ENCODE measurements at regions not wholly inside any gene's neighbourhood (a gene's known extent, or its start where the extent isn't known, plus 50 kb on each side); places are given as distances from the start of the nearest gene placed in this dataset.

GRCh38 chr11:45578316-45578715, 87.1 kb downstream of the CHST1 start:
- no CpG with 5 or more reads among the region's 3 CpGs for WGBS, 2 donors (ENCODE audit: extremely low coverage in 2 of 2, insufficient read length in 2 of 2, insufficient replicate concordance in 1 of 2)
- H2AFZ ChIP-seq (ENCODE audit: low read length) = no peak overlapping the region
- no peak overlapping the region for H3K4ac ChIP-seq (ENCODE audit: low read length)
- no peak overlapping the region for H3K9ac ChIP-seq (ENCODE audit: low read depth, low read length, poor library complexity)
- no peak overlapping the region for H3K14ac ChIP-seq (ENCODE audit: low read length)
- DNase-seq (ENCODE audit: low spot score) = no peak
- H3K18ac ChIP-seq (ENCODE audit: low read length) = no peak overlapping the region
- no peak overlapping the region for H2BK15ac ChIP-seq (ENCODE audit: low read length)
- H3K36me3 ChIP-seq (replicated peaks in 1 of 2; ENCODE audit: control insufficient read depth in 2 of 2, insufficient read depth in 2 of 2, low read length in 2 of 2) = no peaks in the 10 kb centered on the region
- no peak overlapping the region for H3K4me3 ChIP-seq (ENCODE audit: low read length in 2 of 2)
- H3K79me1 ChIP-seq (ENCODE audit: low read depth, low read length) = no peaks in the 10 kb centered on the region
- no peak overlapping the region for H2BK5ac ChIP-seq (ENCODE audit: low read length)
- H2AK5ac ChIP-seq (ENCODE audit: low read depth, low read length) = no peak overlapping the region
- no peak overlapping the region for H3K4me2 ChIP-seq (ENCODE audit: insufficient read depth, low read length, poor library complexity, severe bottlenecking)
- H2BK120ac ChIP-seq (ENCODE audit: low read depth, low read length) = no peak overlapping the region
- H4K8ac ChIP-seq (ENCODE audit: low read depth, low read length) = no peak overlapping the region
- no peaks in the 10 kb centered on the region for H3K9me3 ChIP-seq (replicated peaks in 1 of 2; ENCODE audit: control insufficient read depth in 2 of 2, insufficient read depth in 1 of 2, low read depth in 1 of 2, low read length in 2 of 2)
- no peak overlapping the region for H4K91ac ChIP-seq (ENCODE audit: low read depth, low read length, poor library complexity)
- H3K27ac ChIP-seq (replicated peaks; ENCODE audit: low read length) = no peak overlapping the region
- no peak overlapping the region for H2BK12ac ChIP-seq (ENCODE audit: low read length)
- H3K27me3 ChIP-seq (ENCODE audit: control insufficient read depth in 3 of 3, insufficient read depth in 3 of 3, low read depth in 1 of 3, low read length in 3 of 3) = no peaks in the 10 kb centered on the region
- no peak overlapping the region for H3K23ac ChIP-seq (ENCODE audit: low read depth, low read length, poor library complexity)
- peaks cover 8 to 10% of the 10 kb centered on the region in 2 donors for H3K4me1 ChIP-seq (ENCODE audit: control insufficient read depth in 2 of 2, insufficient read depth in 1 of 2, low read depth in 1 of 2, low read length in 2 of 2)

- Histone ChIP-seq H4K91ac (ENCODE audit: low read depth, low read length, poor library complexity) (no peak overlapping the region), H4K8ac (ENCODE audit: low read depth, low read length) (no peak overlapping the region), H3K79me1 (ENCODE audit: low read depth, low read length) (no peaks in the 10 kb centered on the region), H2BK15ac (ENCODE audit: low read length) (no peak overlapping the region), H3K9ac (ENCODE audit: low read depth, low read length, poor library complexity) (no peak overlapping the region), H3K4me3 (ENCODE audit: low read length in 2 of 2) (no peak overlapping the region), H3K27me3 (ENCODE audit: control insufficient read depth in 3 of 3, insufficient read depth in 3 of 3, low read depth in 1 of 3, low read length in 3 of 3) (no peaks in the 10 kb centered on the region), H3K4ac (ENCODE audit: low read length) (no peak overlapping the region), H3K9me3 (replicated peaks in 1 of 2; ENCODE audit: control insufficient read depth in 2 of 2, insufficient read depth in 1 of 2, low read depth in 1 of 2, low read length in 2 of 2) (no peaks in the 10 kb centered on the region), H2BK120ac (ENCODE audit: low read depth, low read length) (no peak overlapping the region), H3K36me3 (replicated peaks in 1 of 2; ENCODE audit: control insufficient read depth in 2 of 2, insufficient read depth in 2 of 2, low read length in 2 of 2) (no peaks in the 10 kb centered on the region), H2BK5ac (ENCODE audit: low read length) (no peak overlapping the region), H3K18ac (ENCODE audit: low read length) (no peak overlapping the region), H2AFZ (ENCODE audit: low read length) (no peak overlapping the region), H3K23ac (ENCODE audit: low read depth, low read length, poor library complexity) (no peak overlapping the region), H3K14ac (ENCODE audit: low read length) (no peak overlapping the region), H3K27ac (replicated peaks; ENCODE audit: low read length) (no peak overlapping the region), H3K4me2 (ENCODE audit: insufficient read depth, low read length, poor library complexity, severe bottlenecking) (no peak overlapping the region), H2BK12ac (ENCODE audit: low read length) (no peak overlapping the region), H3K4me1 (ENCODE audit: control insufficient read depth in 2 of 2, insufficient read depth in 1 of 2, low read depth in 1 of 2, low read length in 2 of 2) (peaks cover 8 to 10% of the 10 kb centered on the region in 2 donors), H2AK5ac (ENCODE audit: low read depth, low read length) (no peak overlapping the region)
- no peak for DNase-seq (ENCODE audit: low spot score)
- WGBS, 2 donors (ENCODE audit: extremely low coverage in 2 of 2, insufficient read length in 2 of 2, insufficient replicate concordance in 1 of 2) = no CpG with 5 or more reads among the region's 4 CpGs
Measured at GRCh38 chr11:45577752-45578151, 87.7 kb downstream of the CHST1 start.

GRCh38 chr11:45576461-45577215, 88.8 kb downstream of the CHST1 start:
- WGBS, 2 donors (ENCODE audit: extremely low coverage in 2 of 2, insufficient read length in 2 of 2, insufficient replicate concordance in 1 of 2) = no CpG with 5 or more reads among the region's 13 CpGs
- H2BK15ac ChIP-seq (ENCODE audit: low read length) = no peak overlapping the region
- H3K4ac ChIP-seq (ENCODE audit: low read length) = no peak overlapping the region
- no peak overlapping the region for H3K4me3 ChIP-seq (ENCODE audit: low read length in 2 of 2)
- no peaks in the 10 kb centered on the region for H3K27me3 ChIP-seq (ENCODE audit: control insufficient read depth in 3 of 3, insufficient read depth in 3 of 3, low read depth in 1 of 3, low read length in 3 of 3)
- no peak overlapping the region for H2AFZ ChIP-seq (ENCODE audit: low read length)
- H3K23ac ChIP-seq (ENCODE audit: low read depth, low read length, poor library complexity) = no peak overlapping the region
- peak overlapping the region; percentile 43 for H4K8ac ChIP-seq (ENCODE audit: low read depth, low read length)
- H3K9me3 ChIP-seq (replicated peaks in 1 of 2; ENCODE audit: control insufficient read depth in 2 of 2, insufficient read depth in 1 of 2, low read depth in 1 of 2, low read length in 2 of 2) = no peaks in the 10 kb centered on the region
- no peak for DNase-seq (ENCODE audit: low spot score)
- H2BK120ac ChIP-seq (ENCODE audit: low read depth, low read length) = no peak overlapping the region
- peak overlapping the region; percentile 50 for H3K14ac ChIP-seq (ENCODE audit: low read length)
- H3K36me3 ChIP-seq (replicated peaks in 1 of 2; ENCODE audit: control insufficient read depth in 2 of 2, insufficient read depth in 2 of 2, low read length in 2 of 2) = no peaks in the 10 kb centered on the region
- peaks cover 8 to 10% of the 10 kb centered on the region in 2 donors for H3K4me1 ChIP-seq (ENCODE audit: control insufficient read depth in 2 of 2, insufficient read depth in 1 of 2, low read depth in 1 of 2, low read length in 2 of 2)
- no peak overlapping the region for H3K9ac ChIP-seq (ENCODE audit: low read depth, low read length, poor library complexity)
- H3K27ac ChIP-seq (replicated peaks; ENCODE audit: low read length) = no peak overlapping the region
- H4K91ac ChIP-seq (ENCODE audit: low read depth, low read length, poor library complexity) = peak overlapping the region; percentile 46
- no peaks in the 10 kb centered on the region for H3K79me1 ChIP-seq (ENCODE audit: low read depth, low read length)
- H3K4me2 ChIP-seq (ENCODE audit: insufficient read depth, low read length, poor library complexity, severe bottlenecking) = no peak overlapping the region
- H3K18ac ChIP-seq (ENCODE audit: low read length) = no peak overlapping the region
- H2AK5ac ChIP-seq (ENCODE audit: low read depth, low read length) = peak overlapping the region; percentile 39
- H2BK12ac ChIP-seq (ENCODE audit: low read length) = no peak overlapping the region
- H2BK5ac ChIP-seq (ENCODE audit: low read length) = peak overlapping the region; percentile 39

- Histone ChIP-seq H3K18ac (ENCODE audit: low read length) (no peak overlapping the region), H2BK5ac (ENCODE audit: low read length) (no peak overlapping the region), H2BK12ac (ENCODE audit: low read length) (no peak overlapping the region), H3K4me3 (ENCODE audit: low read length in 2 of 2) (no peak overlapping the region), H2AK5ac (ENCODE audit: low read depth, low read length) (no peak overlapping the region), H2BK15ac (ENCODE audit: low read length) (no peak overlapping the region), H2BK120ac (ENCODE audit: low read depth, low read length) (no peak overlapping the region), H3K4me1 (ENCODE audit: control insufficient read depth in 2 of 2, insufficient read depth in 1 of 2, low read depth in 1 of 2, low read length in 2 of 2) (peaks cover 8 to 10% of the 10 kb centered on the region in 2 donors), H3K23ac (ENCODE audit: low read depth, low read length, poor library complexity) (no peak overlapping the region), H3K14ac (ENCODE audit: low read length) (no peak overlapping the region), H3K79me1 (ENCODE audit: low read depth, low read length) (no peaks in the 10 kb centered on the region), H4K91ac (ENCODE audit: low read depth, low read length, poor library complexity) (no peak overlapping the region), H3K9ac (ENCODE audit: low read depth, low read length, poor library complexity) (no peak overlapping the region), H3K27me3 (ENCODE audit: control insufficient read depth in 3 of 3, insufficient read depth in 3 of 3, low read depth in 1 of 3, low read length in 3 of 3) (no peaks in the 10 kb centered on the region), H3K36me3 (replicated peaks in 1 of 2; ENCODE audit: control insufficient read depth in 2 of 2, insufficient read depth in 2 of 2, low read length in 2 of 2) (no peaks in the 10 kb centered on the region), H3K4me2 (ENCODE audit: insufficient read depth, low read length, poor library complexity, severe bottlenecking) (no peak overlapping the region), H4K8ac (ENCODE audit: low read depth, low read length) (no peak overlapping the region), H3K9me3 (replicated peaks in 1 of 2; ENCODE audit: control insufficient read depth in 2 of 2, insufficient read depth in 1 of 2, low read depth in 1 of 2, low read length in 2 of 2) (no peaks in the 10 kb centered on the region), H3K4ac (ENCODE audit: low read length) (no peak overlapping the region), H2AFZ (ENCODE audit: low read length) (no peak overlapping the region), H3K27ac (replicated peaks; ENCODE audit: low read length) (no peak overlapping the region)
- no peak for DNase-seq (ENCODE audit: low spot score)
- WGBS, 2 donors (ENCODE audit: extremely low coverage in 2 of 2, insufficient read length in 2 of 2, insufficient replicate concordance in 1 of 2) = no CpG with 5 or more reads among the region's 5 CpGs
Measured at GRCh38 chr11:45573728-45574127, 91.7 kb downstream of the CHST1 start.

Data from neuronal stem cell (in vitro differentiated cells).